ENCODE measurements at regions not wholly inside any gene's neighbourhood (a gene's known extent, or its start where the extent isn't known, plus 50 kb on each side); places are given as distances from the start of the nearest gene placed in this dataset.

GRCh38 chr9:119859128-119859527 is 489.9 kb upstream of the BRINP1 start:
- Mint-ChIP-seq H3K27me3 (ENCODE audit: unreplicated experiment) (no peaks in the 10 kb centered on the region), H3K36me3 (ENCODE audit: unreplicated experiment) (peaks cover 1% of the 10 kb centered on the region), H3K4me3 (ENCODE audit: unreplicated experiment) (no peak overlapping the region), H3K9me3 (ENCODE audit: unreplicated experiment) (peaks cover 3% of the 10 kb centered on the region), H3K27ac (ENCODE audit: unreplicated experiment) (no peak overlapping the region), H3K4me1 (ENCODE audit: low read depth, unreplicated experiment) (peaks cover 4% of the 10 kb centered on the region)
- TF ChIP-seq CTCF (IDR thresholded peaks at IDR 0.05; ENCODE audit: partially characterized antibody, unreplicated experiment): no peak
- no peak for DNase-seq

- H3K27ac Mint-ChIP-seq (ENCODE audit: unreplicated experiment): no peak overlapping the region
- TF ChIP-seq CTCF (IDR thresholded peaks at IDR 0.05; ENCODE audit: partially characterized antibody, unreplicated experiment): no peak
- H3K36me3 Mint-ChIP-seq (ENCODE audit: unreplicated experiment): no peaks in the 10 kb centered on the region
- peaks cover 2% of the 10 kb centered on the region for H3K27me3 Mint-ChIP-seq (ENCODE audit: unreplicated experiment)
- peaks cover 3% of the 10 kb centered on the region for H3K4me1 Mint-ChIP-seq (ENCODE audit: low read depth, unreplicated experiment)
- DNase-seq: no peak
- H3K9me3 Mint-ChIP-seq (ENCODE audit: unreplicated experiment): no peaks in the 10 kb centered on the region
- H3K4me3 Mint-ChIP-seq (ENCODE audit: unreplicated experiment): no peak overlapping the region
Observed at GRCh38 chr9:119853126-119853525, 483.9 kb upstream of the BRINP1 start.

GRCh38 chr9:119852390-119852789 is 483.2 kb upstream of the BRINP1 start:
- Mint-ChIP-seq H3K27ac (ENCODE audit: unreplicated experiment) (no peak overlapping the region), H3K36me3 (ENCODE audit: unreplicated experiment) (no peaks in the 10 kb centered on the region), H3K9me3 (ENCODE audit: unreplicated experiment) (no peaks in the 10 kb centered on the region), H3K27me3 (ENCODE audit: unreplicated experiment) (peaks cover 2% of the 10 kb centered on the region), H3K4me3 (ENCODE audit: unreplicated experiment) (no peak overlapping the region), H3K4me1 (ENCODE audit: low read depth, unreplicated experiment) (no peaks in the 10 kb centered on the region)
- no peak for DNase-seq
- TF ChIP-seq CTCF (IDR thresholded peaks at IDR 0.05; ENCODE audit: partially characterized antibody, unreplicated experiment): no peak

- Mint-ChIP-seq H3K36me3 (ENCODE audit: unreplicated experiment) (no peaks in the 10 kb centered on the region), H3K27ac (ENCODE audit: unreplicated experiment) (no peak overlapping the region), H3K9me3 (ENCODE audit: unreplicated experiment) (no peaks in the 10 kb centered on the region), H3K27me3 (ENCODE audit: unreplicated experiment) (peaks cover 2% of the 10 kb centered on the region), H3K4me3 (ENCODE audit: unreplicated experiment) (no peak overlapping the region), H3K4me1 (ENCODE audit: low read depth, unreplicated experiment) (peaks cover 3% of the 10 kb centered on the region)
- no peak for DNase-seq
- no peak for TF ChIP-seq CTCF (IDR thresholded peaks at IDR 0.05; ENCODE audit: partially characterized antibody, unreplicated experiment)
Observed at GRCh38 chr9:119844431-119844830, 475.2 kb upstream of the BRINP1 start.

GRCh38 chr9:119841016-119841415 is 471.8 kb upstream of the BRINP1 start:
- Mint-ChIP-seq H3K27me3 (ENCODE audit: unreplicated experiment) (peaks cover 2% of the 10 kb centered on the region), H3K36me3 (ENCODE audit: unreplicated experiment) (no peaks in the 10 kb centered on the region), H3K9me3 (ENCODE audit: unreplicated experiment) (no peaks in the 10 kb centered on the region), H3K4me1 (ENCODE audit: low read depth, unreplicated experiment) (peaks cover 5% of the 10 kb centered on the region), H3K4me3 (ENCODE audit: unreplicated experiment) (no peak overlapping the region), H3K27ac (ENCODE audit: unreplicated experiment) (no peak overlapping the region)
- DNase-seq: no peak
- no peak for TF ChIP-seq CTCF (IDR thresholded peaks at IDR 0.05; ENCODE audit: partially characterized antibody, unreplicated experiment)

Data from glutamatergic neuron (in vitro differentiated cells).